NT2/D1 (cell line): ENCODE measurements at regions not wholly inside any gene's neighbourhood (a gene's known extent, or its start where the extent isn't known, plus 50 kb on each side); places are given as distances from the start of the nearest gene placed in this dataset.

Experiments used
- SUZ12 ChIP-seq: IDR thresholded peaks from 2 replicates; pipeline ENCODE4 v1.6.1; 2011; ENCODE audit not compliant: insufficient read length, insufficient read depth; ENCODE audit errors: extremely low read depth
- YY1 ChIP-seq: IDR thresholded peaks from 2 replicates; pipeline ENCODE4 v1.6.1; 2011; ENCODE audit not compliant: insufficient read length, insufficient read depth

DNA sequence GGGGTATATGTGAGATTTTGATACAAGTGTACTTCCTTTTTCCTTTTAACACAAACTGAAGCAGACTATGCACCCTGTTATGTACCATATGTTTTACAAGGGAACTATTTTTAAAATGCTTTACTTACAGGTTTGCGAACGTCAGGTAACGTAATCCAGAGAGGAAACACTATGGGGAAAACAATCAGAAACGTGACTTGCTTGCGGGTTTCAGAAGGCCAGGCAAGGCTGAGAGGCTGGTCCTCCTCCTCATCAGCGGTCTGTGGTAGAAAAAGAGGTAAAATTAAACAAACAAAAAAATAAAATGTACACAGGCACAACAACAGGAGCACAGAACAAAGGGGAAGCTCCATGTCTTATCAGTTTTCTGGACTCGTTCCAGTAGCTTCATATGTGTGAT lies 141.2 kb downstream of the ACER2 start:
- TF ChIP-seq YY1 (no peak), SUZ12 (no peak)
